PFSK-1 (cell line): ENCODE measurements at regions not wholly inside any gene's neighbourhood (a gene's known extent, or its start where the extent isn't known, plus 50 kb on each side); places are given as distances from the start of the nearest gene placed in this dataset.

Experiments used
- FOXP2 ChIP-seq: optimal IDR thresholded peaks from 2 replicates; pipeline ENCODE3; 2011; ENCODE audit warnings: borderline replicate concordance, control low read depth, inconsistent platforms; ENCODE audit not compliant: insufficient read depth; ENCODE audit errors: extremely low read length, extremely low read depth
- POLR2AphosphoS5 ChIP-seq: IDR thresholded peaks from 2 replicates; pipeline ENCODE4 v1.6.1; 2012; ENCODE audit warnings: low read depth, mild to moderate bottlenecking, control low read depth, low read length, moderate library complexity
- SIN3A ChIP-seq: IDR thresholded peaks from 2 replicates; pipeline ENCODE4 v1.6.1; 2012; ENCODE audit warnings: mild to moderate bottlenecking, low read length, moderate library complexity, borderline replicate concordance; ENCODE audit not compliant: insufficient read depth
- TAF1 ChIP-seq: IDR thresholded peaks from 2 replicates; pipeline ENCODE4 v1.6.1; 2012; ENCODE audit warnings: low read length, control low read depth, borderline replicate concordance; ENCODE audit not compliant: insufficient read depth
- TF ChIP-seq, protein P1 (sequence below), 2 experiments: IDR thresholded peaks; 2 replicates each; pipeline versions ENCODE4 v1.6.1 to v1.8.0; 2011 to 2012; ENCODE audit warnings: low read depth in 2 of 2, low read length in 2 of 2, control low read depth in 1 of 2, inconsistent platforms in 1 of 2, mild to moderate bottlenecking in 1 of 2, moderate library complexity in 1 of 2; ENCODE audit not compliant: insufficient read depth in 1 of 2

DNA sequence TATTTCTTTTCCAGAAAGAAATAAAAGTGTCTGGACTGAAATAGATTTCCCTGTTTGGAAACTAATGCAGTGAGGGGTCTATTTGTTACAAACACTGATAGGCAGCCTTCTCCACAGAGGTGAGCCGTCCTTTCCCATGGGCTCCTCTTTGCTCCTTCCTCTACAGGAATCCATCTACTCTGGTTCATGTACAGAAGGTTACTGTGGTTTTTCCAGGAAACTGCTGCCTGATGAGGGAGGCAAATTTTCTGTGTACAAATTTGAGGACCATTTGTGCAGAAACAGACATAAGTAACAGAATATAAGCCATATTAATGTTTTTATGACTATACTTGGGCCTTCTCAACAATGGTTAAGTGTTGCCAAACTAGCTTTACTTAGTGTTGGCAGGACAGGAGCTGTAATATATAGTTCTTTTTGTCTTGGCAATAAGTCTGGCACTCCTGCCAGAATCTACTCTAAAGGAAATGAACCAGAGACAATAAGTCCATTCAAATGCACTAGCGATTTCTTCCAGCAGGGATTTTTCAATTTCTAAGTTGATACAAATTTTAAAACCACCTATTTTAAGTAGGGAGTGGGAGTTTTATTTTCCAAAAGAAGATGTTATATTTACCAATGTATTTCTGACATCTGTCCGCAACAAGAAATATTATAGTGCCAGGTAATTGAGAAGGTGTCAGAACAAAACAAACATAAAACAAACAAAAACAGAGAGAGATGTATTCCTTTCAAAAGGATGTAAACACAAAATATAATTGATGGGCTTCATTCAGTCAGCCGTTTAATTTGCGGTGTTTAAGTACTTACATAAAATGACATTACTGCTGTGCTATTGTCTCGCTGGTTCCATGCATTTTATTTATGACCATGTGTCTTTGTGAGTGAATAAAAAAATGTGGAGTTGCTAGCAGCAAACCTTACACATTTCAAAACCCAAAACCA lies 91.0 kb upstream of the NFE2L3 start:
- TF ChIP-seq POLR2AphosphoS5 (no peak), FOXP2 (no peak), TAF1 (no peak), SIN3A (no peak)
- TF ChIP-seq, protein P1, sequence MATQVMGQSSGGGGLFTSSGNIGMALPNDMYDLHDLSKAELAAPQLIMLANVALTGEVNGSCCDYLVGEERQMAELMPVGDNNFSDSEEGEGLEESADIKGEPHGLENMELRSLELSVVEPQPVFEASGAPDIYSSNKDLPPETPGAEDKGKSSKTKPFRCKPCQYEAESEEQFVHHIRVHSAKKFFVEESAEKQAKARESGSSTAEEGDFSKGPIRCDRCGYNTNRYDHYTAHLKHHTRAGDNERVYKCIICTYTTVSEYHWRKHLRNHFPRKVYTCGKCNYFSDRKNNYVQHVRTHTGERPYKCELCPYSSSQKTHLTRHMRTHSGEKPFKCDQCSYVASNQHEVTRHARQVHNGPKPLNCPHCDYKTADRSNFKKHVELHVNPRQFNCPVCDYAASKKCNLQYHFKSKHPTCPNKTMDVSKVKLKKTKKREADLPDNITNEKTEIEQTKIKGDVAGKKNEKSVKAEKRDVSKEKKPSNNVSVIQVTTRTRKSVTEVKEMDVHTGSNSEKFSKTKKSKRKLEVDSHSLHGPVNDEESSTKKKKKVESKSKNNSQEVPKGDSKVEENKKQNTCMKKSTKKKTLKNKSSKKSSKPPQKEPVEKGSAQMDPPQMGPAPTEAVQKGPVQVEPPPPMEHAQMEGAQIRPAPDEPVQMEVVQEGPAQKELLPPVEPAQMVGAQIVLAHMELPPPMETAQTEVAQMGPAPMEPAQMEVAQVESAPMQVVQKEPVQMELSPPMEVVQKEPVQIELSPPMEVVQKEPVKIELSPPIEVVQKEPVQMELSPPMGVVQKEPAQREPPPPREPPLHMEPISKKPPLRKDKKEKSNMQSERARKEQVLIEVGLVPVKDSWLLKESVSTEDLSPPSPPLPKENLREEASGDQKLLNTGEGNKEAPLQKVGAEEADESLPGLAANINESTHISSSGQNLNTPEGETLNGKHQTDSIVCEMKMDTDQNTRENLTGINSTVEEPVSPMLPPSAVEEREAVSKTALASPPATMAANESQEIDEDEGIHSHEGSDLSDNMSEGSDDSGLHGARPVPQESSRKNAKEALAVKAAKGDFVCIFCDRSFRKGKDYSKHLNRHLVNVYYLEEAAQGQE (IDR thresholded peaks at IDR 0.05; ENCODE audit: insufficient read depth in 1 of 2, low read depth in 2 of 2, low read length in 2 of 2): no peak

DNA sequence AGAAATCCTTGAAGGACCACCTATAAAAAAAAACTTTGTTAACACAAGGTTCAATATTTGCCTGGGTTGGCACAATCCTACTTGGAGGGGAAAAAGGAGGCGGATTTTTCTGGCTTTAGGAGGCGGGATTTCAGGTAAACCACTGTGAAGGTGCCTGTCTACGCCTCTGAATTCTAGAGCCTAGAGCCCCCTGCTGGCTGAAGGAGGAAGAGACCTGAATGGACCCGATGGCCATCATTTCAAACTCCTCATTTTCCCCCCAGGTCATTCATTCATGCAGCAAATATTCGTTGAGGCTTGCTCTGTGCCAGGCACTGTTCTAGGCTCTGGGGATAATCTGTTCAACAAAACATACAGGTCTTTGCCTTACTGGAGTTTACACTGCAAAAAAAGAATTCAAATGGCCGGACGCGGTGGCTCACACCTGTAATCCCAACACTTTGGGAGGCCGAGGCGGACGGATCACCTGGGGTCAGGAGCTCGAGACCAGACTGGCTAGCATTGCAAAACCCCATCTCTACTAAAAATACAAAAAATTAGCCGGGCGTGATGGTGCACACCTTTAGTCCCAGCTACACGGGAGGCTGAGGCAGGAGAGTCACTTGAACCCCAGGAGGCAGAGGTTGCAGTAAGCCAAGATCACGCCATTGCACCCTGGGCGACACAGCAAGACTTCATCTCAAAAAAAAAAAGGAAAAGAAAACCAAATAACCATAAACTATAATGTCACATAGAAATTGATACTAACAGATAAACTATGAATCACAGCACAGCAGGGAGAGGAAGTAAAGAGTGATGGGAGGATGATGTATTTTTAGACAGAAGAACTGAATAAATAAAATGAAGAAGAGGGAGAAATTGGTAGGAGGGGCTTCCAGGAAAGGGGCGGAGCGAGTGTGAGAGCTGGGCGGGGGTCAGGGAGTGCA lies 90.1 kb upstream of the NFE2L3 start:
- TF ChIP-seq POLR2AphosphoS5 (no peak), SIN3A (no peak), FOXP2 (no peak), TAF1 (no peak)
- TF ChIP-seq, protein P1 (IDR thresholded peaks at IDR 0.05; ENCODE audit: insufficient read depth in 1 of 2, low read depth in 2 of 2, low read length in 2 of 2): no peak

DNA sequence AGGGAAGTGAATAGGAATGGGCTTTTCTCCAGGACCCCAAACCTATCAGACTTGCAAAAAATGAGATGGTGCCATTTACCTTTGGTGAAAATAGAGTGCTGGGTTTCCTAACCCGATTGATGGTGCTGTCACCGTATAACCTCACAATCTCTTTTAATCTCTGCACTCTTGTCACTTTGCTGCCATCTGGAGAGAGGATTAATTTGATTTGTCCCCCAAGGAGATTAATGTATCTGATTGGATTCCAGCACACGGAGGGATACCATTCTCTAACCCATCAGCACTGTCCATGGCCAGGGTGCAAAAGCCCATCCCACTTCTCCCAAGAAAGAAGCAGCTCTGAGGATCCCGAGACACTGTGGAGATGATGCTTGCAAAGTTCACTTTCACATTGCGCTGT lies 86.3 kb upstream of the NFE2L3 start:
- TF ChIP-seq, protein P1 (IDR thresholded peaks at IDR 0.05; ENCODE audit: insufficient read depth in 1 of 2, low read depth in 2 of 2, low read length in 2 of 2): no peak
- no peak for TF ChIP-seq SIN3A

DNA sequence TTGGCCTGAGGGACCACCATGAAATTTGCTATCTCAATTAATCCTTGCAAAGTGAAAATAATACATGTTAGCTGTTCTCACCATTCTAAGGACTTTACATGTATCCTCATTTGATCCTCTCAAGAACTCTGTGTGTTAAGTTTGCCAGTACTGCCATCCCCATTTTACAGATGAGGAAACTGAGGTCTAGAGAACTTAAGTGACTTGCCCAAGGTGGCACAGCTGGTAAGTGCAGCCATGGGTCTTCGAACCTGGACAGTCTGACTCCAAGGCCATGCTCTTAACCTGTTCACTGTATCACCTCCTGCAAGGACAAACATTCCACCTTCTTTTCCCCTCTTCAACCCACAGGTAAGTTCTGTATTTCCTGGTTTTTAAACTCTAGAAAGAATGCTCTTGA lies 85.3 kb upstream of the NFE2L3 start:
- TF ChIP-seq, protein P1 (IDR thresholded peaks at IDR 0.05; ENCODE audit: insufficient read depth in 1 of 2, low read depth in 2 of 2, low read length in 2 of 2): no peak
- TF ChIP-seq FOXP2 (no peak), TAF1 (no peak), SIN3A (no peak), POLR2AphosphoS5 (no peak)
